IPS DF 6.9 (cell line): ENCODE measurements at regions not wholly inside any gene's neighbourhood (a gene's known extent, or its start where the extent isn't known, plus 50 kb on each side); places are given as distances from the start of the nearest gene placed in this dataset.
"Not testable (repeated sequence)": the region's sequence is repeated elsewhere in the genome, so short reads cannot be mapped to it uniquely, and the experiment has no call there.

Experiments
- DNase-seq: peaks from one replicate; pipeline ENCODE4 v3.0.0-alpha.2; 2013; ENCODE audit warnings: low read depth, low spot score
- H3K27ac ChIP-seq: one replicate; pipeline ENCODE4 v1.5.1; 2013; ENCODE audit warnings: low read length, control low read depth
- H3K27me3 ChIP-seq: 2 replicates; pipeline ENCODE4 v1.6.1; 2013; ENCODE audit warnings: mild to moderate bottlenecking, low read length; ENCODE audit not compliant: control insufficient read depth, insufficient read depth
- H3K36me3 ChIP-seq: 2 replicates; pipeline ENCODE4 v1.6.1; 2013; ENCODE audit warnings: low read length; ENCODE audit not compliant: control insufficient read depth, insufficient read depth
- H3K4me1 ChIP-seq: 2 replicates; pipeline ENCODE4 v1.6.1; 2013; ENCODE audit warnings: low read length; ENCODE audit not compliant: control insufficient read depth, insufficient read depth
- H3K4me3 ChIP-seq: 2 replicates; pipeline ENCODE4 v1.5.1; 2013; ENCODE audit warnings: mild to moderate bottlenecking, low read length
- H3K9me3 ChIP-seq: 2 replicates; pipeline ENCODE4 v1.6.1; 2013; ENCODE audit warnings: low read length, inconsistent platforms; ENCODE audit not compliant: control insufficient read depth, insufficient read depth
- WGBS: extraction: QIAGEN DNeasy Blood & Tissue Kit; methylation state at CpG from one replicate; pipeline ENCODE4 v1.1.7; 2013; ENCODE audit warnings: mixed read lengths, missing lambda C conversion rate; ENCODE audit not compliant: insufficient read length, insufficient coverage; 5-methylcytosine and 5-hydroxymethylcytosine counted together

- Histone ChIP-seq H3K36me3 (no peaks in the 10 kb centered on the region), H3K9me3 (no peaks in the 10 kb centered on the region), H3K4me3 (no peak overlapping the region), H3K4me1 (no peaks in the 10 kb centered on the region), H3K27me3 (no peaks in the 10 kb centered on the region), H3K27ac (no peak overlapping the region)
- no CpG with 5 or more reads among the region's 1 CpG for WGBS
- no peak for DNase-seq
Observed at GRCh38 chr1:242710847-242711246, 186.3 kb upstream of the PLD5 start.

- WGBS: no CpG with 5 or more reads among the region's 4 CpGs
Observed at GRCh38 chr1:242710286-242710685, 185.8 kb upstream of the PLD5 start.

GRCh38 chr1:242703467-242703866, 179.0 kb upstream of the PLD5 start:
- Histone ChIP-seq H3K36me3 (no peaks in the 10 kb centered on the region), H3K27me3 (no peaks in the 10 kb centered on the region), H3K4me1 (no peaks in the 10 kb centered on the region), H3K27ac (no peak overlapping the region), H3K4me3 (no peak overlapping the region), H3K9me3 (no peaks in the 10 kb centered on the region)
- DNase-seq: no peak
- WGBS: no CpG with 5 or more reads among the region's 2 CpGs

More at GRCh38 chr1:242710286-242710685, 185.8 kb upstream of the PLD5 start:
- H3K9me3 ChIP-seq: no peaks in the 10 kb centered on the region
- H3K27me3 ChIP-seq: no peaks in the 10 kb centered on the region
- no peak overlapping the region for H3K27ac ChIP-seq
- no peaks in the 10 kb centered on the region for H3K4me1 ChIP-seq
- DNase-seq: no peak
- no peak overlapping the region for H3K4me3 ChIP-seq
- no peaks in the 10 kb centered on the region for H3K36me3 ChIP-seq

GRCh38 chr1:242692988-242693387, 168.5 kb upstream of the PLD5 start:
- WGBS: no CpG with 5 or more reads among the region's 2 CpGs
- Histone ChIP-seq H3K27me3 (no peaks in the 10 kb centered on the region), H3K9me3 (no peaks in the 10 kb centered on the region), H3K4me1 (no peaks in the 10 kb centered on the region), H3K27ac (no peak overlapping the region), H3K4me3 (no peak overlapping the region), H3K36me3 (no peaks in the 10 kb centered on the region; the same call in 1 of the 2 replicates)
- DNase-seq: no peak

- Histone ChIP-seq H3K27ac (no peak overlapping the region), H3K4me3 (no peak overlapping the region), H3K4me1 (no peaks in the 10 kb centered on the region), H3K27me3 (no peaks in the 10 kb centered on the region), H3K9me3 (no peaks in the 10 kb centered on the region), H3K36me3 (no peaks in the 10 kb centered on the region; the same call in 1 of the 2 replicates)
- WGBS: no CpG with 5 or more reads among the region's 2 CpGs
- DNase-seq: no peak
Observed at GRCh38 chr1:242691610-242691945, 167.1 kb upstream of the PLD5 start.

GRCh38 chr1:242690849-242691609, 166.5 kb upstream of the PLD5 start:
- Histone ChIP-seq H3K27ac (no peak overlapping the region), H3K4me3 (no peak overlapping the region), H3K4me1 (no peaks in the 10 kb centered on the region), H3K27me3 (no peaks in the 10 kb centered on the region), H3K9me3 (no peaks in the 10 kb centered on the region), H3K36me3 (no peaks in the 10 kb centered on the region; the same call in 1 of the 2 replicates)
- WGBS: no CpG with 5 or more reads among the region's 8 CpGs
- DNase-seq: no peak

GRCh38 chr1:242689378-242689777, 164.9 kb upstream of the PLD5 start:
- no peak for DNase-seq
- Histone ChIP-seq H3K27me3 (no peaks in the 10 kb centered on the region), H3K36me3 (no peaks in the 10 kb centered on the region; the same call in 1 of the 2 replicates), H3K4me1 (no peaks in the 10 kb centered on the region), H3K4me3 (no peak overlapping the region), H3K27ac (no peak overlapping the region), H3K9me3 (no peaks in the 10 kb centered on the region)
- WGBS: no CpG with 5 or more reads among the region's 17 CpGs

- H3K27me3 ChIP-seq: no peaks in the 10 kb centered on the region
- no peaks in the 10 kb centered on the region for H3K4me1 ChIP-seq
- no peaks in the 10 kb centered on the region for H3K36me3 ChIP-seq
- no CpG with 5 or more reads among the region's 10 CpGs for WGBS
- DNase-seq: no peak
- no peak overlapping the region for H3K27ac ChIP-seq
- H3K9me3 ChIP-seq: no peaks in the 10 kb centered on the region
- no peak overlapping the region for H3K4me3 ChIP-seq
Observed at GRCh38 chr1:242674951-242675645, 150.6 kb upstream of the PLD5 start.

- no CpG with 5 or more reads among the region's 2 CpGs for WGBS
- no peak overlapping the region for H3K27ac ChIP-seq
- no peaks in the 10 kb centered on the region for H3K4me1 ChIP-seq
- DNase-seq: no peak
- no peak overlapping the region for H3K4me3 ChIP-seq
- H3K9me3 ChIP-seq: no peaks in the 10 kb centered on the region
- H3K27me3 ChIP-seq: no peaks in the 10 kb centered on the region
- H3K36me3 ChIP-seq: no peaks in the 10 kb centered on the region
Observed at GRCh38 chr1:242673652-242674051, 149.2 kb upstream of the PLD5 start.

GRCh38 chr1:242673165-242673564, 148.7 kb upstream of the PLD5 start:
- not testable (repeated sequence) for H3K4me3 ChIP-seq, H3K36me3 ChIP-seq, DNase-seq, H3K9me3 ChIP-seq, H3K4me1 ChIP-seq, H3K27me3 ChIP-seq, H3K27ac ChIP-seq
- no CpG with 5 or more reads among the region's 4 CpGs for WGBS
